K562 (cell line): ENCODE measurements at regions not wholly inside any gene's neighbourhood (a gene's known extent, or its start where the extent isn't known, plus 50 kb on each side); places are given as distances from the start of the nearest gene placed in this dataset.

Experiments
- ATAC-seq: fragments of 200-7000 bp; cut with Tn5 transposase; 3 replicates; pipeline ENCODE4 v1.9.1; 2020; ENCODE audit warnings: moderate library complexity
- BruUV-seq: library from RNA; stranded (reverse); fragments of 400-500 nt; replicated peaks from 2 replicates; lab custom pipeline; 2021; lab: Mats Ljungman, UMichigan
- CTCF ChIA-PET: fragments of 300-600 bp; formaldehyde crosslinking; extraction: SDS; loops from one replicate; lab custom pipeline; 2021; ENCODE audit warnings: low intra/inter-chr PET ratio; lab: Yijun Ruan, JAX
- POLR2A ChIA-PET: fragments of 300-600, 350-650 bp; sonication (Branson Sonifier 250); formaldehyde crosslinking; extraction: SDS; loops from one replicate; lab custom pipeline; 2021; ENCODE audit warnings: antibody characterized with exemption, inconsistent platforms; lab: Yijun Ruan, JAX
- DNase-seq, 4 experiments: peaks; one replicate each; pipeline versions ENCODE4 v3.0.0 to v3.0.0-alpha.2; 2011 to 2018; ENCODE audit warnings: low spot score in 3 of 4, mixed read lengths in 3 of 4; ENCODE audit errors: extremely low read depth in 1 of 4
- FAIRE-seq: peaks from 2 replicates; lab custom pipeline; 2011; peaks lifted over from hg19 to GRCh38; lab: Jason Lieb, UNC
- H2AFZ ChIP-seq: 2 replicates; pipeline ENCODE4 v1.6.0; 2011; ENCODE audit warnings: low read depth, low read length, control low read depth, inconsistent platforms
- H3K27ac ChIP-seq: fragments of 200-600 bp; 3 replicates; pipeline ENCODE4 v1.8.0; 2011; ENCODE audit warnings: low read depth, mild to moderate bottlenecking, control low read depth, inconsistent platforms, low read length, moderate library complexity, mixed read lengths; ENCODE audit errors: extremely low read depth
- H3K27me3 ChIP-seq, 2 experiments: fragments of 300-600 bp in 1 of 2; 2 replicates in 1 of 2; 3 replicates in 1 of 2; pipeline versions ENCODE4 v1.6.0 to v1.8.0; 2011; ENCODE audit warnings: inconsistent platforms in 2 of 2, low read length in 2 of 2, mild to moderate bottlenecking in 1 of 2, mixed read lengths in 1 of 2, moderate library complexity in 1 of 2; ENCODE audit not compliant: control insufficient read depth in 2 of 2, insufficient read depth in 2 of 2
- H3K36me3 ChIP-seq: fragments of 300-600 bp; 3 replicates; pipeline ENCODE4 v1.8.0; 2011; ENCODE audit warnings: mild to moderate bottlenecking, low read length, inconsistent platforms; ENCODE audit not compliant: control insufficient read depth, insufficient read depth
- H3K4me1 ChIP-seq, 2 experiments: fragments of 200-600 bp in 1 of 2; replicated peaks in 1 of 2; 2 replicates in 1 of 2; 3 replicates in 1 of 2; pipeline versions ENCODE4 v1.5.1 to v1.8.0; 2011; ENCODE audit warnings: inconsistent platforms in 2 of 2, low read length in 2 of 2, mild to moderate bottlenecking in 1 of 2, mixed read lengths in 1 of 2, moderate library complexity in 1 of 2; ENCODE audit not compliant: control insufficient read depth in 2 of 2, insufficient read depth in 2 of 2
- H3K4me2 ChIP-seq: 2 replicates; pipeline ENCODE4 v1.6.1; 2011; ENCODE audit warnings: low read length, control low read depth, inconsistent platforms, mixed read lengths; ENCODE audit not compliant: insufficient read depth
- H3K4me3 ChIP-seq: fragments of 200-600 bp; sonication (generic), shearing (Covaris generic); 2 replicates; pipeline ENCODE4 v1.5.1; 2016; ENCODE audit warnings: control low read depth, inconsistent platforms
- H3K79me2 ChIP-seq: fragments of 200-600 bp; 3 replicates; pipeline ENCODE4 v1.8.0; 2011; ENCODE audit warnings: low read length, inconsistent platforms; ENCODE audit not compliant: control insufficient read depth, insufficient read depth
- H3K9ac ChIP-seq, 2 experiments: 2 replicates each; pipeline versions ENCODE4 v1.6.0 to v1.6.1; 2011; ENCODE audit warnings: low read depth in 2 of 2, low read length in 2 of 2, control low read depth in 1 of 2, inconsistent platforms in 1 of 2, mild to moderate bottlenecking in 1 of 2, mixed read lengths in 1 of 2; ENCODE audit not compliant: insufficient read depth in 1 of 2
- H3K9me1 ChIP-seq: one replicate; pipeline ENCODE4 v1.6.0; 2011; ENCODE audit warnings: inconsistent platforms, mild to moderate bottlenecking, low read length, moderate library complexity; ENCODE audit not compliant: control insufficient read depth, insufficient read depth
- H3K9me3 ChIP-seq: replicated peaks from 2 replicates; pipeline ENCODE4 v1.5.1; 2011; ENCODE audit warnings: low read depth, low read length, inconsistent platforms; ENCODE audit not compliant: control insufficient read depth, insufficient read depth
- H4K20me1 ChIP-seq: replicated peaks from 2 replicates; pipeline ENCODE4 v1.6.1; 2011; ENCODE audit warnings: low read length, inconsistent platforms, mixed read lengths; ENCODE audit not compliant: control insufficient read depth, insufficient read depth
- CTCFL ChIP-seq: IDR thresholded peaks from 2 replicates; pipeline ENCODE4 v1.6.1; 2011; ENCODE audit warnings: borderline replicate concordance, low read depth, mild to moderate bottlenecking, moderate library complexity, low read length; ENCODE audit not compliant: insufficient read depth, poor library complexity, severe bottlenecking
- DMBX1 ChIP-seq: fragments of 250-450 bp; sonication (Bioruptor Pico); IDR thresholded peaks from 2 replicates; pipeline ENCODE4 v1.8.0; 2022; ENCODE audit warnings: inconsistent platforms, mild to moderate bottlenecking, moderate library complexity, borderline replicate concordance
- EGR1 ChIP-seq: fragments of 450-650 bp; conservative IDR thresholded peaks from 2 replicates; pipeline ENCODE4 v1.6.1; 2017; ENCODE audit warnings: mild to moderate bottlenecking
- ETV1 ChIP-seq: fragments of 450-650 bp; conservative IDR thresholded peaks from 2 replicates; pipeline ENCODE4 v1.6.1; 2016; ENCODE audit warnings: missing genetic modification characterization, control low read depth, low read depth, missing compliant biosample characterization
- HMGXB4 ChIP-seq: sonication (generic); formaldehyde crosslinking; IDR thresholded peaks from 2 replicates; pipeline ENCODE4 v1.8.1; 2023; ENCODE audit warnings: mild to moderate bottlenecking, missing genetic modification reagents
- NCOR1 ChIP-seq: fragments of 450-650 bp; IDR thresholded peaks from 2 replicates; pipeline ENCODE4 v1.6.1; 2016; ENCODE audit warnings: mild to moderate bottlenecking, moderate library complexity
- NKRF ChIP-seq: fragments of 450-650 bp; IDR thresholded peaks from 2 replicates; pipeline ENCODE4 v1.6.1; 2016; ENCODE audit warnings: borderline replicate concordance
- NR4A1 ChIP-seq, 2 experiments: fragments of 250-450 bp in 1 of 2; fragments of 450-650 bp in 1 of 2; sonication (Bioruptor Pico) in 1 of 2; IDR thresholded peaks; 2 replicates each; pipeline versions ENCODE4 v1.4.0 to v1.6.1; 2016 to 2020; ENCODE audit warnings: mild to moderate bottlenecking in 2 of 2, missing compliant biosample characterization in 1 of 2, missing genetic modification characterization in 1 of 2, moderate library complexity in 1 of 2
- RBFOX2 ChIP-seq: fragments of 200-400 bp; formaldehyde crosslinking; IDR thresholded peaks from 2 replicates; pipeline ENCODE4 v1.6.1; 2017; ENCODE audit warnings: low read depth, mild to moderate bottlenecking, low read length, moderate library complexity
- SPI1 ChIP-seq: IDR thresholded peaks from 2 replicates; pipeline ENCODE4 v1.6.1; 2011; ENCODE audit warnings: low read depth, low read length, control low read depth, borderline replicate concordance
- STAT5A ChIP-seq: IDR thresholded peaks from 2 replicates; pipeline ENCODE4 v1.6.1; 2012; ENCODE audit warnings: low read length, inconsistent platforms, borderline replicate concordance
- TCF3 ChIP-seq: sonication (generic); formaldehyde crosslinking; IDR thresholded peaks from 2 replicates; pipeline ENCODE4 v1.4.0; 2020; ENCODE audit warnings: mild to moderate bottlenecking, missing genetic modification reagents
- ZBTB34 ChIP-seq: fragments of 250-450 bp; sonication (Bioruptor Pico); IDR thresholded peaks from 2 replicates; pipeline ENCODE4 v1.8.0; 2021; ENCODE audit warnings: mild to moderate bottlenecking, moderate library complexity
- ZNF717 ChIP-seq: fragments of 250-450 bp; sonication (Bioruptor Pico); IDR thresholded peaks from 2 replicates; pipeline ENCODE4 v1.5.0; 2021
- ZNF780A ChIP-seq: fragments of 250-450 bp; sonication (Bioruptor Pico); IDR thresholded peaks from 2 replicates; pipeline ENCODE4 v1.5.0; 2021; ENCODE audit warnings: mild to moderate bottlenecking
- WGBS: fragments of 100-300 bp; shearing (Covaris generic); methylation state at CpG from one replicate; pipeline ENCODE4 v1.1.6; 2016; ENCODE audit warnings: low coverage, mixed read lengths; ENCODE audit not compliant: insufficient coverage; ENCODE audit errors: missing lambda C conversion rate; 5-methylcytosine and 5-hydroxymethylcytosine counted together
- in situ Hi-C: fragments of 300-500 bp; cut with MboI; formaldehyde crosslinking; loops from 4 replicates; pipeline ENCODE4 v1.15.0; 2018; ENCODE audit warnings: inconsistent platforms, mixed read lengths
- intact Hi-C: fragments of 100-400 bp; cut with micrococcal nuclease; formaldehyde crosslinking; loops from 2 replicates; pipeline ENCODE4 v1.14.2; 2022

- TF ChIP-seq ZBTB34 (CRISPR knock-in tag) (no peak), TCF3 (CRISPR knock-in tag) (no peak), CTCFL (no peak), NCOR1 (no peak), NR4A1 (CRISPR knock-in tag; IDR thresholded peaks at IDR 0.05) (no peak), NR4A1 (tag; IDR thresholded peaks at IDR 0.05) (no peak), ZNF717 (CRISPR knock-in tag) (no peak)
These were observed 163.0 kb downstream of the DDX1 start (continued) for GRCh38 chr2:15754703-15755099.

GRCh38 chr2:15755528-15755927 is 163.9 kb downstream of the DDX1 start:
- BruUV-seq, result no TSS peak
- ChIA-PET POLR2A (interaction anchor here (0.5 to 1.2 kb wide), 3 partner anchors 27 to 146 kb away, joined by 3 to 4 read pairs (median 3); no protein-coding TSS in a partner anchor), CTCF (no interaction called here)
- DNase-seq (no peak), ATAC-seq (no peak), FAIRE-seq (no peak)
- H3K4me2 ChIP-seq, result no peak overlapping the region
- no peaks in the 10 kb centered on the region for H3K9me3 ChIP-seq
- 0% methylated on average over 2 of the region's 2 CpGs for WGBS
- no peaks in the 10 kb centered on the region for H3K4me1 ChIP-seq
- no peaks in the 10 kb centered on the region for H3K36me3 ChIP-seq
- H3K79me2 ChIP-seq, result no peaks in the 10 kb centered on the region
- no peaks in the 10 kb centered on the region for H3K9me1 ChIP-seq
- in situ Hi-C loops (no loop called here), intact Hi-C loops (no loop called here)
- H3K9ac ChIP-seq, result no peak overlapping the region
- H2AFZ ChIP-seq, result no peak overlapping the region
- no peaks in the 10 kb centered on the region; the same call in 1 of the 2 replicates for H4K20me1 ChIP-seq
- no peak overlapping the region for H3K27ac ChIP-seq
- H3K4me3 ChIP-seq, result no peak overlapping the region
- H3K27me3 ChIP-seq, result peaks cover 9 to 40% of the 10 kb centered on the region in 2 experiments
- no peak for TF ChIP-seq ETV1 (tag)
- TF ChIP-seq EGR1, result no peak
- TF ChIP-seq STAT5A, result no peak
- TF ChIP-seq HMGXB4, result no peak
- TF ChIP-seq RBFOX2, result no peak
- TF ChIP-seq SPI1, result no peak
- no peak for TF ChIP-seq ZNF780A (CRISPR knock-in tag)
- TF ChIP-seq NKRF, result no peak
- no peak for TF ChIP-seq DMBX1 (CRISPR knock-in tag)
